ENCODE measurements at regions not wholly inside any gene's neighbourhood (a gene's known extent, or its start where the extent isn't known, plus 50 kb on each side); places are given as distances from the start of the nearest gene placed in this dataset.

DNA sequence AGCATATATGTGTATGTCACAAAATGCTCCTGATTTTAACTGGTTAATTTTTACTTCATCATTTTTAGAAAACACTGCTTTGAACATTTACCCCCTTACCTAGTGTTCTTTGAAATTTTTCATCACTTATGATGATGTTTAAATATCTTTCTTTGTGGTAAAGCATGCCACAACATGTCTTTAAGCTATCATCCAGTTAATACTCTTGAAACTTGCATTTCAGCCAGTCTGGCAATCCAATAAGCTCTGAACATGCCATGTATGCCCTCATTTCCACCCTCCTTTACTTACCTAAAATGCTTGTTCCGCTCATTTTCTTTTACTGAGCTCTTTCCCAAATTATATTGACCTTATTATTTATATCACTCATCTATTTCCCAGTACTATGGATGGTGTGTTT lies 581.2 kb downstream of the RAPGEF2 start:
- Histone ChIP-seq H3K4me3 (ENCODE audit: insufficient read depth, low read length) (no peak overlapping the region), H3K4me1 (ENCODE audit: insufficient read depth, low read length) (no peaks in the 10 kb centered on the region), H2AFZ (ENCODE audit: low read length) (no peak overlapping the region), H3K4me2 (ENCODE audit: insufficient read depth, low read length) (no peak overlapping the region), H3K36me3 (ENCODE audit: insufficient read depth, low read length) (no peaks in the 10 kb centered on the region), H3K79me2 (ENCODE audit: insufficient read depth, low read length) (no peaks in the 10 kb centered on the region), H4K20me1 (ENCODE audit: insufficient read depth, low read length) (no peaks in the 10 kb centered on the region), H3K27me3 (ENCODE audit: insufficient read depth, low read length) (no peaks in the 10 kb centered on the region), H3K9me3 (ENCODE audit: low read depth, low read length) (no peaks in the 10 kb centered on the region), H3K27ac (ENCODE audit: low read depth, low read length) (no peak overlapping the region)
- TF ChIP-seq, protein P1, sequence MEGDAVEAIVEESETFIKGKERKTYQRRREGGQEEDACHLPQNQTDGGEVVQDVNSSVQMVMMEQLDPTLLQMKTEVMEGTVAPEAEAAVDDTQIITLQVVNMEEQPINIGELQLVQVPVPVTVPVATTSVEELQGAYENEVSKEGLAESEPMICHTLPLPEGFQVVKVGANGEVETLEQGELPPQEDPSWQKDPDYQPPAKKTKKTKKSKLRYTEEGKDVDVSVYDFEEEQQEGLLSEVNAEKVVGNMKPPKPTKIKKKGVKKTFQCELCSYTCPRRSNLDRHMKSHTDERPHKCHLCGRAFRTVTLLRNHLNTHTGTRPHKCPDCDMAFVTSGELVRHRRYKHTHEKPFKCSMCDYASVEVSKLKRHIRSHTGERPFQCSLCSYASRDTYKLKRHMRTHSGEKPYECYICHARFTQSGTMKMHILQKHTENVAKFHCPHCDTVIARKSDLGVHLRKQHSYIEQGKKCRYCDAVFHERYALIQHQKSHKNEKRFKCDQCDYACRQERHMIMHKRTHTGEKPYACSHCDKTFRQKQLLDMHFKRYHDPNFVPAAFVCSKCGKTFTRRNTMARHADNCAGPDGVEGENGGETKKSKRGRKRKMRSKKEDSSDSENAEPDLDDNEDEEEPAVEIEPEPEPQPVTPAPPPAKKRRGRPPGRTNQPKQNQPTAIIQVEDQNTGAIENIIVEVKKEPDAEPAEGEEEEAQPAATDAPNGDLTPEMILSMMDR (IDR thresholded peaks at IDR 0.05; ENCODE audit: extremely low read depth, low read depth, low read length), result no peak
- no peak for DNase-seq (ENCODE audit: insufficient read length, low spot score, missing footprints)

DNA sequence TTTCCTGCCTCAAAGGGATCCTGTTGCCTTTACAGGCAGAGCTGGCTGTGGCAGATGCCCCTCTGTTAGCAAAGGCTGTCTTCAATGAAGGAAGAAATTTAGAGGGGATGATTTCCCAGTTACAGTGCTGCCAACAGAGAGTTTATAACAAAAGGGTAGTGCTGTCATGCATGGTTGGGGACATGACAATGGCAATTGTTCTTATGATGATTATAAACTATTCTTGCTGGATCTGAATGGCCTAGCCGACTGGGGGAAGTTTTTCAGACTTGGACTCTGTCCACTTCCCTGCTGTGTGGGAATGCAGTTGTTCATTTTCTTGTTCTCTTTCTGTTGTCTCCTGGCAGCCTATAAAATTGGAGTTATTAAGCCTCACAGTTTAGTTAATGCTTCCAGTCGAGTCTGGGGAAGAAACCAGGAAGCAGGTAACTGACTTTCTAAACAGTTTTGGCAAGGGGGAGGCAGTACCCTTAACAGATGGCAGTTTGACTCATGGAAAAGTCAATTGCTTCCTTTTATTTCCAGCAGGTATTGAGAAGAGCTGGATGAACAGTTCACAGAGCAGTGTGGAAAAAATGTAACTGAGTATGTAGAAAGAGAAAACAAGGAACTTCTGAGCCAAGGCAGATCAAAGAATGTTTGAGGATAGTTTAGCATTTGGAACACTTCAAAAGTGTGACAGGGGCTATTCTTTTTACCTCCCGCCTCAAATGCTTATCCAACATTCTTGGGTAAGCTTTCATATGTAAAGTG lies 582.6 kb downstream of the RAPGEF2 start:
- Histone ChIP-seq H2AFZ (ENCODE audit: low read length) (no peak overlapping the region), H3K27me3 (ENCODE audit: insufficient read depth, low read length) (no peaks in the 10 kb centered on the region), H3K4me1 (ENCODE audit: insufficient read depth, low read length) (no peaks in the 10 kb centered on the region), H4K20me1 (ENCODE audit: insufficient read depth, low read length) (no peaks in the 10 kb centered on the region), H3K36me3 (ENCODE audit: insufficient read depth, low read length) (no peaks in the 10 kb centered on the region), H3K4me2 (ENCODE audit: insufficient read depth, low read length) (no peak overlapping the region), H3K4me3 (ENCODE audit: insufficient read depth, low read length) (no peak overlapping the region), H3K9me3 (ENCODE audit: low read depth, low read length) (no peaks in the 10 kb centered on the region), H3K79me2 (ENCODE audit: insufficient read depth, low read length) (no peaks in the 10 kb centered on the region), H3K27ac (ENCODE audit: low read depth, low read length) (no peak overlapping the region)
- TF ChIP-seq, protein P1 (IDR thresholded peaks at IDR 0.05; ENCODE audit: extremely low read depth, low read depth, low read length), result no peak
- no peak for DNase-seq (ENCODE audit: insufficient read length, low spot score, missing footprints)

DNA sequence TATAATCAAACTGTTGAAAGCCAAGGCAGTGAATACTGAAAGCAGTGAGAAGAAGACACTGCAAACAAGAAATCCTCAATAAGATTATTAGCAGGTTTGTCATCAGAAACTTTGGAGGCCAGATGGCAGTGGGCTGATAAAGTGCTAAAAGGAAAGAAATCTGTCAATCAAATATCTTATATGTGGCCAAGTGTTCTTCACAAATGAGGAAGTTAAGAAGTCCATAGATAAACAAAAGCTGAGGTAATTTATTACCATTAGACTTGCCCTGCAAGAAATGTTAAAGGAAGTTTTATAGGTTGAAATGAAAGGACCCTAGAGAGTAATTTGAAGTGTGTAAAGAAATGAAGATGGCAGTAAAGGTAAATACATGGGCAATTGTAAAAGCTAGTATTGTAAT lies 586.6 kb downstream of the RAPGEF2 start:
- Histone ChIP-seq H3K4me1 (ENCODE audit: insufficient read depth, low read length) (no peaks in the 10 kb centered on the region), H3K4me2 (ENCODE audit: insufficient read depth, low read length) (no peak overlapping the region), H3K4me3 (ENCODE audit: insufficient read depth, low read length) (no peak overlapping the region), H3K36me3 (ENCODE audit: insufficient read depth, low read length) (no peaks in the 10 kb centered on the region), H3K27me3 (ENCODE audit: insufficient read depth, low read length) (no peaks in the 10 kb centered on the region), H4K20me1 (ENCODE audit: insufficient read depth, low read length) (no peaks in the 10 kb centered on the region), H2AFZ (ENCODE audit: low read length) (no peak overlapping the region), H3K27ac (ENCODE audit: low read depth, low read length) (no peak overlapping the region), H3K9me3 (ENCODE audit: low read depth, low read length) (no peaks in the 10 kb centered on the region), H3K79me2 (ENCODE audit: insufficient read depth, low read length) (no peaks in the 10 kb centered on the region)
- TF ChIP-seq, protein P1 (IDR thresholded peaks at IDR 0.05; ENCODE audit: extremely low read depth, low read depth, low read length), result no peak
- no peak for DNase-seq (ENCODE audit: insufficient read length, low spot score, missing footprints)

DNA sequence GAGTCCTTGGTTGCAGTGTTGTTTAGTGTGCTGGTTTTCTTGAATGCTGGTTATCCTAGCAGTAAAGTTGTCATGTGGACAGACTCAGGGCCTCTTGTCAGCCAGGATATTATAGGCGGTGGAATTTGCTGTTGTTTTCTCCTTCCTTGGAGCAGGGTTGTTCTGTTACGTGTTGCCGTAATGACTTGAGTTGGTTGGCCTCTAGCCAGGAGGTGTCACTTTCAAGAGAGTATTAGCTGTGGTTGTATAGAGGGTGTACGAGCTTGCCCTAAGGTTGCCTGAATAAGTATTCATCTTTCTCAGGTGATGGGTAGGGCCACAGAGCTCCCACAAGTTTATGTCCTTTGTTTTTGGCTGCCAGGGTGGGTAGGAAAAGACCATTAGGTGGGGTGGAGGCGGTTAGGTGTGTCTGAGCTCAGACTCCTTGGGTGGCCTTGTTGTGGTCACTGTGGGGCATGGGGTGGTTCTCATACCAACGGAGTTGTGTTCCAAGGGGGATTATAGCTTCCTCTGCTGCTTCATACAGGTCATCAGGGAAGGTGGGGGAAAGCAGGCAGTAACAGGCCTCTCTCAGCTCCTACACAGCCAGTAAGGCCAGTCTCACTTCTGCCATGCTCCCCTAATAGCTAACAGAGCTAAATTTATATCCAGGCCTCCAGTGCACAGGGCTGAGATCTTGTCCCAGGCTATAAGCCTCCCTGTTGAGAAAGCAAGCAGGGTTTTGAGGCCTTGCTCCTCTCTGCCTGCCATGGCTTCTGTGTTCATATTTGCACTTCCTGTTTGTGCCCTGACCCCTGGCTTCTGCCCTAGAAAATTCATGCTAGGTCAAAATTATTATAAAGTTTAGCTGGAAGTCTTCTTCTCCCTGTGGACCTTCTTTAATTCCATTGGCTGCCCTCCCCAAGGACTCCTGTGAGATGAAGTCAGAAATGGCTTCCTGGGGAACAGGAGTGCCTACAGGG lies 594.7 kb downstream of the RAPGEF2 start:
- no peak for DNase-seq (ENCODE audit: insufficient read length, low spot score, missing footprints)
- Histone ChIP-seq H3K27ac (ENCODE audit: low read depth, low read length) (no peak overlapping the region), H3K9me3 (ENCODE audit: low read depth, low read length) (no peaks in the 10 kb centered on the region), H3K4me2 (ENCODE audit: insufficient read depth, low read length) (no peak overlapping the region), H2AFZ (ENCODE audit: low read length) (no peak overlapping the region), H3K4me3 (ENCODE audit: insufficient read depth, low read length) (no peak overlapping the region), H3K27me3 (ENCODE audit: insufficient read depth, low read length) (no peaks in the 10 kb centered on the region), H3K36me3 (ENCODE audit: insufficient read depth, low read length) (no peaks in the 10 kb centered on the region), H3K79me2 (ENCODE audit: insufficient read depth, low read length) (no peaks in the 10 kb centered on the region), H3K4me1 (ENCODE audit: insufficient read depth, low read length) (no peaks in the 10 kb centered on the region), H4K20me1 (ENCODE audit: insufficient read depth, low read length) (no peaks in the 10 kb centered on the region)
- TF ChIP-seq, protein P1 (IDR thresholded peaks at IDR 0.05; ENCODE audit: extremely low read depth, low read depth, low read length), result no peak
